Body of pancreas (tissue), 4 donors: ENCODE measurements at regions not wholly inside any gene's neighbourhood (a gene's known extent, or its start where the extent isn't known, plus 50 kb on each side); places are given as distances from the start of the nearest gene placed in this dataset. TPM values are rescaled to one million over a fixed set of nuclear protein-coding genes. Genes with fewer than 3 reads are reported as not detected.
A peak's percentile ranks its signal among the peaks of the same experiment; 100 is the strongest.

Source experiments
- ATAC-seq: fragments of 150-250 bp; one replicate; pipeline ENCODE4 v1.9.1; 2016
- DNase-seq, 4 donors: peaks; one replicate each; pipeline ENCODE4 v3.0.0-alpha.2; 2019
- H3K27ac ChIP-seq, 4 donors: fragments of 200-600 bp; sonication (generic); 1 replicate in 3 of 4; 2 replicates in 1 of 4; pipeline versions ENCODE4 v1.5.1 to v1.6.1; 2016 to 2019; ENCODE audit warnings: mild to moderate bottlenecking in 1 of 4, mixed read lengths in 1 of 4, moderate library complexity in 1 of 4
- H3K27me3 ChIP-seq, 2 donors: fragments of 200-600 bp; sonication (generic); one replicate each; pipeline ENCODE4 v1.6.0; 2016; ENCODE audit warnings: mild to moderate bottlenecking in 1 of 2
- H3K36me3 ChIP-seq, 2 donors: fragments of 200-600 bp; sonication (generic); replicated peaks in 1 of 2; 2 replicates each; pipeline ENCODE4 v1.5.1; 2016; ENCODE audit warnings: low read depth in 2 of 2; ENCODE audit not compliant: insufficient read depth in 1 of 2
- H3K4me1 ChIP-seq: fragments of 200-600 bp; sonication (generic); one replicate; pipeline ENCODE4 v1.6.0; 2016
- H3K4me3 ChIP-seq, 2 donors: fragments of 200-600 bp; sonication (generic); 1 replicate in 1 of 2; 2 replicates in 1 of 2; pipeline ENCODE4 v1.5.1; 2016 to 2019
- H3K9me3 ChIP-seq, 3 donors: fragments of 200-600 bp; sonication (generic); 1 replicate in 2 of 3; 2 replicates in 1 of 3; pipeline ENCODE4 v1.5.1; 2016
- CTCF ChIP-seq, 7 experiments: fragments of 450-650 bp in 4 of 7; fragments of 200-600 bp in 3 of 7; sonication (generic) in 3 of 7; IDR thresholded peaks; one replicate each; pipeline ENCODE4 v1.5.1; 2016 to 2019; ENCODE audit warnings: antibody characterized with exemption in 7 of 7
- POLR2A ChIP-seq, 3 donors: fragments of 450-650 bp; IDR thresholded peaks; one replicate each; pipeline ENCODE4 v1.6.1; 2016; ENCODE audit warnings: antibody characterized with exemption in 3 of 3, mild to moderate bottlenecking in 2 of 3
- WGBS, 2 donors: methylation state at CpG; one replicate each; pipeline ENCODE4 v1.1.5; 2017; 5-methylcytosine and 5-hydroxymethylcytosine counted together
- intact Hi-C: fragments of 100-400 bp; cut with DNase I; formaldehyde crosslinking; loops from one replicate; pipeline ENCODE4 v1.15.1; 2023
- small RNA-seq: library from RNA; depleted of rRNA; stranded (forward); fragments of <200 nt; gene quantifications from one replicate; pipeline ENCODE3, GENCODE V24; 2016

GRCh38 chr15:97909291-97909891, 51.1 kb upstream of the ARRDC4 start:
- no peaks in the 10 kb centered on the region for H3K36me3 ChIP-seq
- intact Hi-C loops: loop anchor here (5.0 to 10.0 kb wide), 3 partner anchors 178 to 385 kb away; no protein-coding TSS in a partner anchor
- TF ChIP-seq POLR2A (IDR thresholded peaks at IDR 0.05) (no peak), CTCF (IDR thresholded peaks at IDR 0.05) (peak; percentile 47 to 90 (median 87))
- H3K4me1 ChIP-seq: peaks cover 1% of the 10 kb centered on the region
- peak; percentile 74 for ATAC-seq
- peak; percentile 71 to 77 (median 74) for DNase-seq
- H3K27me3 ChIP-seq: no peaks in the 10 kb centered on the region
- no peak overlapping the region for H3K27ac ChIP-seq
- WGBS, 2 donors: 0 to 6% methylated on average over 3 of the region's 3 CpGs
- no peaks in the 10 kb centered on the region for H3K9me3 ChIP-seq
- H3K4me3 ChIP-seq: no peak overlapping the region

Small RNA genes lying in the stretch of these regions (small RNA-seq; reads per million reads assigned to genes)
- not detected for gene AC110588.1
- not detected for gene RF00017
- not detected for gene RNA5SP401
